ENCODE measurements at regions not wholly inside any gene's neighbourhood (a gene's known extent, or its start where the extent isn't known, plus 50 kb on each side); places are given as distances from the start of the nearest gene placed in this dataset.

- no peak for DNase-seq (ENCODE audit: low spot score)
These were observed 123.1 kb downstream of the ZNF664 start for GRCh38 chr12:124096109-124096508.

- no peak for DNase-seq (ENCODE audit: low spot score)
These were observed 123.9 kb downstream of the ZNF664 start for GRCh38 chr12:124096869-124097434.

- no peak for DNase-seq (ENCODE audit: low spot score)
These were observed 124.7 kb downstream of the ZNF664 start for GRCh38 chr12:124097701-124098100.

- no peak for DNase-seq (ENCODE audit: low spot score)
These were observed 125.2 kb downstream of the ZNF664 start for GRCh38 chr12:124098101-124098757.

- no peak for DNase-seq (ENCODE audit: low spot score)
These were observed 125.9 kb downstream of the ZNF664 start for GRCh38 chr12:124098887-124099286.

GRCh38 chr12:124099661-124100060, 126.6 kb downstream of the ZNF664 start:
- DNase-seq (ENCODE audit: low spot score), result no peak

GRCh38 chr12:124100572-124101178, 127.7 kb downstream of the ZNF664 start:
- DNase-seq (ENCODE audit: low spot score), result no peak

- no peak for DNase-seq (ENCODE audit: low spot score)
These were observed 132.5 kb downstream of the ZNF664 start for GRCh38 chr12:124105546-124105945.

- no peak for DNase-seq (ENCODE audit: low spot score)
These were observed 134.3 kb downstream of the ZNF664 start for GRCh38 chr12:124107351-124107750.

- DNase-seq (ENCODE audit: low spot score), result no peak
These were observed 136.7 kb downstream of the ZNF664 start for GRCh38 chr12:124109760-124110159.

GRCh38 chr12:124110372-124110883, 137.4 kb downstream of the ZNF664 start:
- DNase-seq (ENCODE audit: low spot score), result no peak

- no peak for DNase-seq (ENCODE audit: low spot score)
These were observed 138.0 kb downstream of the ZNF664 start for GRCh38 chr12:124111006-124111405.

- DNase-seq (ENCODE audit: low spot score), result no peak
These were observed 141.3 kb downstream of the ZNF664 start for GRCh38 chr12:124114316-124114715.

GRCh38 chr12:124115496-124115895, 142.5 kb downstream of the ZNF664 start:
- DNase-seq (ENCODE audit: low spot score), result no peak

- no peak for DNase-seq (ENCODE audit: low spot score)
These were observed 143.1 kb downstream of the ZNF664 start for GRCh38 chr12:124115976-124116690.

GRCh38 chr12:124120739-124121138, 147.7 kb downstream of the ZNF664 start:
- no peak for DNase-seq (ENCODE audit: low spot score)

- DNase-seq (ENCODE audit: low spot score), result no peak
These were observed 149.7 kb downstream of the ZNF664 start for GRCh38 chr12:124122722-124123121.

GRCh38 chr12:124123296-124124000, 150.4 kb downstream of the ZNF664 start:
- no peak for DNase-seq (ENCODE audit: low spot score)

- no peak for DNase-seq (ENCODE audit: low spot score)
These were observed 152.3 kb downstream of the ZNF664 start for GRCh38 chr12:124125203-124125871.

GRCh38 chr12:124126950-124127655, 154.1 kb downstream of the ZNF664 start:
- DNase-seq (ENCODE audit: low spot score), result no peak

GRCh38 chr12:124129132-124129531, 156.1 kb downstream of the ZNF664 start:
- DNase-seq (ENCODE audit: low spot score), result no peak
